ENCODE measurements at regions not wholly inside any gene's neighbourhood (a gene's known extent, or its start where the extent isn't known, plus 50 kb on each side); places are given as distances from the start of the nearest gene placed in this dataset.

DNA sequence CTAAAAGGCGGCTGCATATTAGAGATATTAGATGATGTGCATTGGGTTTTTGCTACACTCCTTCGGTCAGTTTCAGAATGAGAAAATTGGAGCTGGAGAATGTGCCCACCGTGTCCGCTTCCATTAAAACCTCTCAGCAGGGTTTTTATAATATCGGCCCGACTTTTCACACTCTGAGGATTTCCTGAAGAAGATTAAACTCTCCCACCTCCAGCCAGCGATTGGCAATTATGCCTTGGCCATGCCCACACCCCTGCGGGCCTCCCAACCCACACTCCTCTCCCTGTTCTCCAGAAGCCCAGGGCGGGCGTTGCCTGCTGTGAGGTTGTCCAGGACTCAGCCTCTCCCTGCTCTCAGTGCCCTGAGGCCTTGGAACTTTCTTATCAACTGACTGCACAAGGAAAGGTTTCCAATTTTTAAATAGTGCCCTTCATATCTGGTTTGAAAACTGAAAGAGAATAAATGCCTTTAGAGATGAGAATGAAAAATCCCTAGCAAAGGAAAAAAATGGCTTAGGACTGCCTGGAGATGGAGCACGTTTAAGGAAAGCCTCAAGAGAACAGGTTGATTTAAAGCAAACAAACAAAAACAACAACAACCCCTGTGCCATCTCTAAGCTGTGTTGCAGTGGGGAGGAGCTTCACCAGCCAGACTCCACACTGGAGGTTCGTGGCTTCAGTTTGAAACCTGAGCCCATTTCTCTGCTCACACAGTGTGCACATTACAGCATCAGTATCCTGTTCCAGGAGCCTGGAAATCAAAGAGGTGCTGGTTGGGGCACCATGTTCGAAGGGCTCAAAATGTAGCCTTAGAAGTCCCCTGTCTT lies 292.9 kb downstream of the NSG2 start:
- no peak for DNase-seq

- no peak for DNase-seq
Measured at GRCh38 chr5:174339130-174339529, 293.6 kb downstream of the NSG2 start.

- DNase-seq, result peak; percentile 54
Measured at GRCh38 chr5:174340226-174340625, 294.7 kb downstream of the NSG2 start.

- DNase-seq, result no peak
Measured at GRCh38 chr5:174342696-174343095, 297.2 kb downstream of the NSG2 start.

DNA sequence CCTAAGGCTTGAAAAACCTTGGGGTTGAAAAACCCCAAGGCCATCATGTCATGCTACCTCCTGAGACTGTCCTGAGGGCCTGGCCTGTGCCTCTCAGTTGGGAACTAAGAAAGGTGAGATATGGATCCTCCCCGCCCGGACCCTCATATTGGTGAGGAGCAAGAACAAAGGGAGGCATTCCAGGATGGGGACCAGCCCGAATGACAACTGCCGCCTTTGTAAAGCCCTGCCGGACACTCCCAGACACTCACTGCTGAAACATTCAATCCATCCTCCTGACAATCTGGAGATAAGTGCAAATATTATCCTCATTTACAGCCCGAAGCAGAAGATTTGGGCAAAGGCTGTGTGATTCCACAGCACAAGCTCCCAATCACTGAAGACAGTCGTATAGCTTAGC lies 298.3 kb downstream of the NSG2 start:
- no peak for DNase-seq

- DNase-seq, result no peak
Measured at GRCh38 chr5:174344335-174344734, 298.8 kb downstream of the NSG2 start.

DNA sequence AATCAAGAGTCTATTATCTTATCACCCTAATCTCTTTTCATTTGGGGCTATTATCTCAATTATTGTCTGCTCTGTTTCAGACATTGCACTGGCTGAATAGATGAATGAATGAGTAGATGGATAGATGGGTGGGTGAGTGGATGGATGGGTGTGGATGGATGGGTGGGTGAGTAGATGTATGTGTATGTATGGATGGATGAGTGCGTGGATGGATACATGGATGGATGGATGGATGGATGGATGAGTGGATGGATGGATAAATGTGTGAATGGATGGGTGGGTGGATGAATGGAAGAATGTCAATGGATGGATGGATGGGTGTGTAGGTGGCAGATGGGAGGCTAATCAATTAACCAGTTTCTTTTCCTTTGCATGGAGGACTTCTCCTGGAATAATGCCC lies 301.7 kb downstream of the NSG2 start:
- no peak for DNase-seq

DNA sequence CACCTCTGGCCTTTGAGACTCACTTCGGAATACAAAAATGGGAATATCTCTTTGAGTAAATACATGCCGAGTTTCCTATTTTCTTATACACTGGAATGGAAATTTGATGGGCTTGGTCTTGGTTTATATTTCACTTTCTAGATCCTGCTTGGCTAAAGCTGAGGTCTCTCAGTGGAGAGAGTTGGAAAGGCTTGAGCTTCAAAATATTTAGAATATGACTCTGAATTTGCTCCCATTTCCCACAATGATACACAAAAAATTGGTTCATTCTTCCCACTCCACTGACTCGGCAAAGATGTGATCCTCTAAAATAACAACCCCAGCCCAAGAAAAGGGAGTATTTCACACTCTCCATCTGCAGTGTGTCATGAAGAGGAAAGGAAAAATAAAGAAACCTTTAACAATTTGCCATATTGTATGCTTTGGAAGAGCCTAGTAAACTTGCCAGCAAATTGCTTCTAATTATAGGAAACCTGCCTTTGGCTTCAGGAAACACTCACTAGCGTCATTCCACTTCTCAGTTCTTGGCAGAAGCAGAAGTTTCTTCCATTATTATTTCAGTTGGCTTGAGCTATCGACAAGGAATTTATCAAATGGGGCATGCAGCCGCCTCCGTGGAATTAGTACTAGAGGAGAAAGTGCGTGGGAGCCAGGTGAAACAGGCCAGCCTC lies 302.9 kb downstream of the NSG2 start:
- no peak for DNase-seq

DNA sequence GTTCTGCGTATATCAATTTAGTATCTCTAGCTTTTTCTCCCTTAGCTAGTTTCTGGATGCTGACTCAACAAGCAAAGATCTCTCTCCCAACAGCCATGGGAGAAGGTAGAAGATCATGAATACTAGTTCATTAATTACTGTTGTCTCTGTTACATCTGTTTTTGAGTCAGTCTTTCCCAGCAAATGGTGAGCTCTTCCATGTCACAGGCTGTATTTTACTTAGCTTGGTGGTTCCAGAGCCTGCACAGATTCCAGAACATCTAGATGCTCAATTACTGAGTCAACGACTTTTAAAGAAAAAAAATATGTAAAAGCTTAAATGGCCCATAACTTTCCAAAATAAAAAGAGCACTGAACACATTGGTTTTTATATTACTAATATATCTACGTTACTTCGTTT lies 307.2 kb downstream of the NSG2 start:
- DNase-seq, result no peak

- DNase-seq, result no peak
Measured at GRCh38 chr5:174354571-174354970, 309.1 kb downstream of the NSG2 start.

DNA sequence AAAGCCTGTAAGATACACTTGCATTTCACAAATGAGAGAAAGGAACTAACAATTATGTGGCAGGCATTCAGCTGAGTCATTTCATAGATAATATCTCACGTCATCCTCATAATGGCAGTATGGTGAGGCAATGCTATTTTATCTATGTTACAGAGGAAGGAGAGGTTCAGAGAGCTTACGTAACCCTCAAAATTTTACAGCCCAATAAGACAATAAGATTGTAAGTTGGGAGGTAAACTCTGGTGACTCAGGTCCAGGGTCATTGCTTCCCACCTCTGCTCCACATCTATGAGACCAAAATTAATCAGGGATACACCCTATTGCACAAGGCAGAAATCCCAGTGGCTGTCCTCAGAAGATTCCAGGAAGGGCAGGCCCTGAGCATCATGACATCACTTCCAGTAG lies 309.7 kb downstream of the NSG2 start:
- peak; percentile 83 for DNase-seq

GRCh38 chr5:174355995-174356394 lies 310.5 kb downstream of the NSG2 start:
- no peak for DNase-seq

DNA sequence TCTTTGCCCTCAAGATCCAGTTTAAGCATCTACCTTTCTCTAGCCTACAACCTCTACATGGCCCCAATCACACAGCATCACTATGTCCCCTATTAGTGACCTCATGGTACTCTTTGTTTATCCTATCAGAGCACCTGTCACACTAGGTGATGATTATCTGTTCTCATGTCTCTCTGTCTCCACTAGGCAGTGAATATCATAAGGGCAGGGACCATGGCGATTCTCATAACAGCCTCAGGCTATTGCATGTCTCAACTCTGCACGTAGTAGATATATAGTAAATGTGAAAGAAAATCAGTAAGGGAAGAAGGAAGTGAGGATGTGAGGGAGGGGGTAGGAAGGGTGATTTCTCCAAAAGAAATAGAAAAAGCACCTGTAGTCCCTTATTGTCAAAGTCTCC lies 311.0 kb downstream of the NSG2 start:
- no peak for DNase-seq

- no peak for DNase-seq
Measured at GRCh38 chr5:174358276-174358675, 312.8 kb downstream of the NSG2 start.

DNA sequence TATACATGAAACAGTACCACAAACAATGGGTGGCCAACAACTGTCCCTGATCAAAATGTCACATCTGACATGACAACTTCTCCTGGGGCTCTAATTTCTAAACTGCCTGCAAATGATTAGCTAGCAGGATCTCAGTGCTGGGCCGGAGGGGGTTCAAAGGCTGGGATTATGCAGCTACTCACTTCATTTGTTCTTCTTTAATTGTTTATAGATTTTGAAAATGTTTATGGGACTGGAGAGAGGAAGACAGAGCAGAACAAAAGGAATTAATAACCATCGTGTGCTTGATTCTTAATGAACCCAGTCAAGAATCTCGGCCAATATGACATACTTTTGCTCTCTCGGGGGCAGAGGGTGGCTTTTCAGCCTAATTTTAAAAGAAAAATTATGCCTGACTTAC lies 313.6 kb downstream of the NSG2 start:
- DNase-seq, result no peak

DNA sequence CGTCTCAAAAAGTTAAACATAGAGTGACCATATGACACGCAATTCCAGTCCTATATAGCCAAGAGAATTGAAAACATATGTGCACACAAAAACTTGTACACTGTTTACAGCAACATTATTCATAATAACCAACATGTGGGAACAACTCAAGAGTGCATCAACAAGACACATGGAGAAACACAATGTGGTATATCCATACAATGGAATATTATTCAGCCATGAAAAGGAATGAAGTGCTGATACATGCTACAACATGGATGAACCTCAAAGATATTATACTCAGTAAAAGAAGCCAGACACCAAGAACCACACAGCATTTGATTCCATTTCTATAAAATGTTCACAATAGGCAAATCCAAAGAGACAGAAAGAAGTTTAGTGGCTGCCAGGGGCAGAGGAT lies 317.0 kb downstream of the NSG2 start:
- DNase-seq, result no peak

- no peak for DNase-seq
Measured at GRCh38 chr5:174363934-174364333, 318.4 kb downstream of the NSG2 start.

GRCh38 chr5:174364676-174365075 lies 319.2 kb downstream of the NSG2 start:
- no peak for DNase-seq

- DNase-seq, result peak; percentile 78
Measured at GRCh38 chr5:174371600-174372094, 326.1 kb downstream of the NSG2 start.

DNA sequence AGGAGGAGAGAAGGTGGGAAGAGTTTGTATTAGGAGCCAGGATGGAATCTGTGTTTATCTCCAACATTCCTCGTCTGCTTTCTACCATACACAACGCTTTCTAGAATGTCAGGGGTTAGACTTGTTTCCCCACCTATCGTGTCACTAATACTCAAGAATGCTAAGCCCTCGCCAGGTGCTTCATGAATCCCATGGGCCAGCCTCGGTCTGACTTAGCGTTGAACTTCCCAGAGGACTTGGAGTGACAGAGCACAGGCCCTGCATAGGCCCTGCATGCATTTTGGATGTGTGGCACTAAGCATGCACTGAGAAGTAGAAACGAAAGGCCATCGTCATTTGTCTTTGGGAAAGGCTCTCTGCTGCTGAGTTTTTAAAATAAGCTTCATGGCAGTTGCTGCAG lies 328.7 kb downstream of the NSG2 start:
- no peak for DNase-seq

- DNase-seq, result no peak
Measured at GRCh38 chr5:174376056-174376455, 330.6 kb downstream of the NSG2 start.

GRCh38 chr5:174376726-174377373 lies 331.3 kb downstream of the NSG2 start:
- no peak for DNase-seq

DNA sequence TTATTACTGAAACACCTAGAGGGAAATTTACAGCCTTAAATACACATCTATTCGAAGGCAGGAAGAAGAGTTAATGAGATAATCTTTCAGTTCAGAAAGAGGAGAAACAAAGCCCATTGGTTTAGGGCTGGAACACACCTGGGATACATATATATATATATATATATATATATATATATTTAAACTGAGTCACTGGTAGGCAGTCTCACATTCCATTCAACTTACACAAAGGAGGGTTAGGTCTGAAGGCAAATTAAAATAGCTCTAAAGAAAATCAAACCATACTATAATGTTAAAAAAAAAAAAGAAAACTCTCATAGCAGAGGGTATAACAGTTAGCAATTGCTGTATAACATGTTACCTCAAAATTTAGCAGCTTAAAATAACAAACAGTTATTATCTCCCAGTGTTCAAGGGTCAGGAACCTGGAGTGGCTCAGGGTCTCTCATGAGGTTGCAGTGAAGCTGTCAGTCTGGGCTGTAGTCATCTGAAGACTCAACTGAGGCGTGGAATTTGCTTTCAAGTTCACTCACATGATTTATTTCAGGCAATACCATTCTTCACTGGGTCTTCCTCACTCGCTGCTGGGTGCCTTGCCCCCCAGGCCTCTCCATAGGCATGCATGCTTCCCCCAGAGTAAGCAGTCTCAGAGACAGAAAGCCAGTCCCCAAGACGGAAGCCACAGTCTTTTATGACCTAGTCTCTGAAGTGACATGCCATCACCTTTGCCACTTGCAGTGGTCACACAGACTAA lies 332.8 kb downstream of the NSG2 start:
- DNase-seq, result peak; percentile 42
